Stimulated activated CD8-positive, alpha-beta memory T cell treated with anti-CD3 and anti-CD28 coated beads, Interleukin-4, amount 100 ng/mL, for 24 hours (primary cell): ENCODE measurements at regions not wholly inside any gene's neighbourhood (a gene's known extent, or its start where the extent isn't known, plus 50 kb on each side); places are given as distances from the start of the nearest gene placed in this dataset.

ENCODE experiments used
- DNase-seq: peaks from one replicate; pipeline ENCODE4 v3.0.0-alpha.2; 2020; ENCODE audit warnings: low read depth

GRCh38 chr20:56957737-56958553 lies 308.5 kb downstream of the BMP7 start:
- no peak for DNase-seq

DNA sequence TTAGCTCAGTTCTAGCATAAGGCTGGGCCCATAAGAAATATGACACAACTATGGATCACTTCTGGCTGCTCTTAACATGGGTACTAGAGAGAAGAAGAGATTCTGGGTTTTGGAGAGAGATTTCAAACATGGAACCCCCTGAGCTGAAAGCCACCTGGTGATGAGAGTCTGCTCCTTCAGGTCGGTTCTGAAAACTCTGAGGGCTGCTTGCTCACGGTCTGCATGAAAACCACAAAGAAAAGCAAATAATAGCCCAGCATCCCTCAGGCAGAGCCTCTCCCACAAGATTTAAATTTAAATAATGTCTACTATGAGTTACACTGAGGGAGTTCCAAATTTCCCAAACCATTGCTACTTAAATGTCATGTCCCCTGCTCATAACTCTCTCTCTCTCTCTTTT lies 301.5 kb downstream of the BMP7 start:
- DNase-seq: no peak

GRCh38 chr20:56967916-56968315 lies 298.5 kb downstream of the BMP7 start:
- no peak for DNase-seq

GRCh38 chr20:56968376-56969048 lies 297.9 kb downstream of the BMP7 start:
- no peak for DNase-seq

GRCh38 chr20:56974499-56975250 lies 291.8 kb downstream of the BMP7 start:
- DNase-seq: no peak

GRCh38 chr20:56975838-56976237 lies 290.6 kb downstream of the BMP7 start:
- DNase-seq: no peak

- DNase-seq: no peak
These were observed 290.1 kb downstream of the BMP7 start for GRCh38 chr20:56976336-56976735.

DNA sequence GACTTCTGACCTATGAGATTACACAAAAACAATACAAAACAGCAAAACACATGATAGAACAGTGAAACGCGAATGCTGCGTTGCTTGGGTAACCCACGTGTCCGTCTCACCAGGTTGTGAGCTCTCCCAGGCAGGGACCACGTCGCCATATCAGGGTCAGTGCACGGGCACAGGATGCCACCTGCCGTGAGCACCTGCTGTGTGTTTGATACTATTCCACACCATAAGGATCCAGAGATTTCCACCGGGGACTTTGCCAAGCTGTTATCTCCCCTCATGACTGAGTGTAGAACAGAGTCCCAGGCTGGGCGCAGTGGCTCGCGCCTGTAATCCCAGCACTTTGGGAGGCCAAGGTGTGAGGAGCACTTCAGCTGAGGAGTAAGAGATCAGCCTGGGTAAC lies 288.0 kb downstream of the BMP7 start:
- no peak for DNase-seq

GRCh38 chr20:56979125-56979524 lies 287.3 kb downstream of the BMP7 start:
- DNase-seq: no peak

DNA sequence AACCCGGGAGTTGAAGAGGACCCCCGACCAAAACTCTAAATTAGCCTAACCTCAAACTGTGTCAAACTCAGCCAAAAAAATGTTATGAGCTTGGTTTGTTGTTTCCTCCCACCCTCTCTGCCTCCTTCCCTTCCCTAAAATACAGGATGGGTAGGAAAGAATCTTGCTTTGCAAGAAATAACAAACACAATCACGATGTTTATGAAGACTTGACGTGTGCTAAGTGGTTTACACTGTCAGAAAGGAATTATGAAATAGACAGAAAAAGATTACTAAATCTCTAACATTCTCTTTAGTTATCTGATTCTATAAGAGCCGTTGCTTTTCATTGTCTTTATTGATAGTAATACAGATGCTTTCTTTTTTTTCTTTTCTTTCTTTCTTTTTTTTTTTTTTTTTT lies 285.1 kb downstream of the BMP7 start:
- DNase-seq: no peak

GRCh38 chr20:56983813-56984212 lies 282.6 kb downstream of the BMP7 start:
- no peak for DNase-seq

DNA sequence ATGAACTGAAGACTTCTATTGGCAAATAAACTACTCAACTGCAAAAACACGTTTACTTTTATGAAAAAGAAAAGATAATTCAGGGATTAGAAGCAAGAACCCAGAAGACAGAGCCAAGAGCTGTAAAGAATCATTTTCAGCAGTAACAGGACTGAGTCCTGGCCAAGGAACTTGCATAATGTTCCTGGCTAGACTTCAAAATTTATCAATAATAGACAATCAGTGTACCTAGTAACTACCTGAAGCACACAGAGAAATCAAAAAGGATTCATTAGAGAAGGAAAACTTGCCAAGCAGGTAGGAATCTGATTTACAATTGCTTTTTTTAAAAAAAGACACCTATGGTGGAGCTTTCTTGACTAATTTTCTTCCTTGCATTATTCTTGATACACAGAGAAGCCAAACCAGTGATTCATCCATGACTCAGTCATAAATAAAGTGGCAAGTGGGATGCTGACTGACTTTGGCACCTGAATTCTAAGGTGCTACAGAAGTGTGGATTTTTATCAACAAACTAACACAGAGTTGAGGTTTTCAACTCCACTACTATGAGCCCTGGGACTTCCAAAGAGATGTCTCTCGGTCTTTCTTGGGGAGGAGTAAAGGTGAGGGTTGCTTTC lies 281.3 kb downstream of the BMP7 start:
- no peak for DNase-seq

GRCh38 chr20:56986476-56986875 lies 280.0 kb downstream of the BMP7 start:
- no peak for DNase-seq

- DNase-seq: no peak
These were observed 279.3 kb downstream of the BMP7 start for GRCh38 chr20:56986931-56987720.

- DNase-seq: no peak
These were observed 278.5 kb downstream of the BMP7 start for GRCh38 chr20:56987986-56988385.

- DNase-seq: no peak
These were observed 278.0 kb downstream of the BMP7 start for GRCh38 chr20:56988446-56988845.

DNA sequence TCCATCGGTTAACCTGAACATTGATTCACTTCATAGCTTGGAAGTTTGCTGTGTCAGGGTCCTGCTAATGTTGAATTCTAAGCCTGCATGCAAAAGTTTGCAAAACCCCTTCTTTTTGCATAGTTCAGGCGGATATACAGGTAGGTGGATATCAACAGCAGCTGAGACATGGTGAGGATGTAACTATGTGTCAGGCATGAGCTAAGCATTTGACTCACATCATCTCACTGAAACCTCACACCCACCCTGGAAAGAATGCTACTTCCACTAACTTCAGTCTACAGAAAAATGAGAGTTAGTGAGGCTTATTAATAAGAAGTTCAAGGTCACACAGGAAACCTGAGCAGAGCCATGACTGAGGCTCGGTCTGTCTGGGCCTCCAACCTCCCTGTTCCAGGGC lies 276.9 kb downstream of the BMP7 start:
- no peak for DNase-seq

DNA sequence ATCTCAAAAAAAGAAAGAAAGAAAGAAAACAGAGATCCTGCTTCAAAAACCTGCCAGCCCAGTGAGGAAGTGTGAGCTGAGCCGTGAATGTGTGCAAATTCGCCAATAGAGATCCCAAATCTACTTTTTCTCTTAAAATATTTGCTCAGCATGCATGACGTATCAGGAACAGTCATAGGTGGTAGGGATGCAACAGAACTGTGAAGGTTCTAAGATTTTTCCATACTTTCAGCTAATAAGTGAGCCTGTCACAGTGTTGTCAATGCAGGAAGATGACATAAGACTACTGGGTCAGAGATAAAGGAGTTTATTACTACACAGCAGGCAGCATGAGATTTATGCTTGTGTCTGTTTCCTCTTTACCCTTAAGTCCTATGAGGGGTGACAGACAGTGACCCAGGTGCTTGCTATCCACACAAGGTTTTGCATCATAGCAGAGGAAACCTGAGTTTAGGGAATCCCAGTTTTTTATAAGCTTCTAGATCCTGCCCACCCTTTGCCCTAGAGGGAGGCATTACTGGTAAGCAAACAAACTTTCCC lies 273.4 kb downstream of the BMP7 start:
- DNase-seq: no peak

DNA sequence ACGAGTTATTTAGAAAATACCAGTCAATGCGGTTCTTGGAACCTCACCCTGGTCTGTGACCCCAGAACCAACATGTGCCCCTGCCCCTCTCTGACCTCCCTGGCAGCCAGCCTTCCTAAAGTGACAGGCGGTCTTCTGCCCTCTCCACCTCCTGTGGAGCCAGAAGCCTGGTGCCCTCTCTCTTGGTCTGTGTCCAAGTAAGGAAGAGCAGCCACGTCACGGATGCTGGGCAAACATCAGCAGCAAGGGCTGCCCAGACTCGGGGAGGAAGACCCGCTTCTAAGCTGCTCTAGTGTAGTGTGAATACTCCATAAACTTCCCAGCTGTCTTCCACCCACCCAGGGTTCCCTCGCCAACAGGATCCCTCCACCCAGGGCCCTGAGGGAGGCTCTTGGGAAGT lies 272.4 kb downstream of the BMP7 start:
- DNase-seq: no peak

DNA sequence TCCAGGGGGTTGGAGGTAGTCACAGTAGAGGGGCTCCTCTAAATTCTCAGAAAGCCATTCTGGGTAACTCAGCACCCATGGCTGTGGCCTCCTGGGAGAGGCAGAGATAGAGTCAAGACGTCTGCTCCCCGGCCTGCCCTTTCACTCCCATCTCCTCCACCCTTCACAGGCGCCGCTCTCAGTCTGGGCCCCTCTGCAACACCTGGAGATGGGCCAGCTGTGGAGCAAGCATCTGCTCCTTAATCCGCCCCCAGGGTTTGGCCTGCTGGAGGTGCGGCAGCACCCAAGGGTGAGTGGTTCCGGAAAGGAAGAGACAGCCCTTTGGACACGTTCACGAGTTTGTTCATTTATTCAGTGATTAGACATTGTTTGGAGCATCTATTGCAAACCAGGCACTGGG lies 271.3 kb downstream of the BMP7 start:
- no peak for DNase-seq

- DNase-seq: no peak
These were observed 270.8 kb downstream of the BMP7 start for GRCh38 chr20:56995635-56996075.
